ENCODE measurements at regions not wholly inside any gene's neighbourhood (a gene's known extent, or its start where the extent isn't known, plus 50 kb on each side); places are given as distances from the start of the nearest gene placed in this dataset.
A peak's percentile ranks its signal among the peaks of the same experiment; 100 is the strongest.

DNA sequence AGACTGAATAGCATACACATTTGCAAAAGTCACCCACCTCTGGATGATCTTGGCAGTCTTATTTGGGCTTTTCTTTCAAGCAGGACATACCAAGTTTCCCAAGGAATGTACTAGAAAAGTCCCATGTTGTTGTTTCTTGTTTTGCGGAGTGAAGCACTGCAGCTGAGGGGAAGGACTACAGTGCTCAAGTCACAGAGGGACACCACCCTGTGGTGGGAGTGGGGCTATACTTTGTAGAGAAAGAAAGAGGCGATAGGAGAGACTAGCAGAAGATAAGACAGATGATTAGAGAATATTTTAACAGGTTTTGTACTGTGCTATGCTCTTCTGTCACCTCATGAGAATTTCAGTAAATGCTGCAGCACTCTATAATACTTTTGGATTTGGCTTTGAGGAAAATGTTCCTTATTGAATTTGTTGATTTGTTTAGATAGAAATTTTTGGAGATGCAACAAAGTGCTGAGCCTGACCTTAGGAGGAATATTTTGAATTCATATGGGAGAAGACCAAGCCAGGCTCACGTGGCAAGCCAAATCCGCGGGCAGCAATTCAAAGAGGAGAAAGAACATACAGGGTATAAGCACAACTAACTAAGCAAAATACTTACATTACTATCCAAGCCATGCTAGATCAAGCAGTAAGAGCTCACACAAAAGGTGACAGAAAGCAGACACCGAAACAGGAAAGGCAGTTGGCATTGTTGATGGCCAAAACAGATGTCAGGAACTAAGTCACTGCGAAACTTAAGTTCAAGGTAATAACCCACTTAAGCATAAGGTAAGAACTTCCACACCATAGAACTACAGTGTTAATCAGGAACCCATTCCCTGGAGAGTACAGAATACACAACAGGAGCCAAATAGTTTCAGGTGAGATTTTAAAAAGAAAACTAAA lies 280.3 kb upstream of the INTU start:
- TF ChIP-seq, protein P1, sequence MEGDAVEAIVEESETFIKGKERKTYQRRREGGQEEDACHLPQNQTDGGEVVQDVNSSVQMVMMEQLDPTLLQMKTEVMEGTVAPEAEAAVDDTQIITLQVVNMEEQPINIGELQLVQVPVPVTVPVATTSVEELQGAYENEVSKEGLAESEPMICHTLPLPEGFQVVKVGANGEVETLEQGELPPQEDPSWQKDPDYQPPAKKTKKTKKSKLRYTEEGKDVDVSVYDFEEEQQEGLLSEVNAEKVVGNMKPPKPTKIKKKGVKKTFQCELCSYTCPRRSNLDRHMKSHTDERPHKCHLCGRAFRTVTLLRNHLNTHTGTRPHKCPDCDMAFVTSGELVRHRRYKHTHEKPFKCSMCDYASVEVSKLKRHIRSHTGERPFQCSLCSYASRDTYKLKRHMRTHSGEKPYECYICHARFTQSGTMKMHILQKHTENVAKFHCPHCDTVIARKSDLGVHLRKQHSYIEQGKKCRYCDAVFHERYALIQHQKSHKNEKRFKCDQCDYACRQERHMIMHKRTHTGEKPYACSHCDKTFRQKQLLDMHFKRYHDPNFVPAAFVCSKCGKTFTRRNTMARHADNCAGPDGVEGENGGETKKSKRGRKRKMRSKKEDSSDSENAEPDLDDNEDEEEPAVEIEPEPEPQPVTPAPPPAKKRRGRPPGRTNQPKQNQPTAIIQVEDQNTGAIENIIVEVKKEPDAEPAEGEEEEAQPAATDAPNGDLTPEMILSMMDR (conservative IDR thresholded peaks at IDR 0.05 in 1 of 2, IDR thresholded peaks at IDR 0.05 in 1 of 2; ENCODE audit: low read depth in 1 of 2, low read length in 2 of 2) = peak in 1 of 2 donors; percentile 5
- no peak for TF ChIP-seq EZH2 (IDR thresholded peaks at IDR 0.05; ENCODE audit: low read length, missing control alignments)

All from fibroblast of lung (primary cell).